H1 (cell line): ENCODE measurements at regions not wholly inside any gene's neighbourhood (a gene's known extent, or its start where the extent isn't known, plus 50 kb on each side); places are given as distances from the start of the nearest gene placed in this dataset.

Experiments used
- BRCA1 ChIP-seq: IDR thresholded peaks from 2 replicates; pipeline ENCODE4 v1.6.1; 2012; ENCODE audit warnings: low read depth, low read length, improper control_type of control experiment
- TAF7 ChIP-seq: optimal IDR thresholded peaks from 2 replicates; pipeline ENCODE3; 2011; ENCODE audit warnings: low read depth, mild to moderate bottlenecking, inconsistent platforms, low read length, moderate library complexity, borderline replicate concordance

GRCh38 chr3:168618827-168619470 lies 523.2 kb upstream of the GOLIM4 start (continued):
- TF ChIP-seq BRCA1 (no peak), TAF7 (no peak)
